ENCODE measurements at regions not wholly inside any gene's neighbourhood (a gene's known extent, or its start where the extent isn't known, plus 50 kb on each side); places are given as distances from the start of the nearest gene placed in this dataset.

DNA sequence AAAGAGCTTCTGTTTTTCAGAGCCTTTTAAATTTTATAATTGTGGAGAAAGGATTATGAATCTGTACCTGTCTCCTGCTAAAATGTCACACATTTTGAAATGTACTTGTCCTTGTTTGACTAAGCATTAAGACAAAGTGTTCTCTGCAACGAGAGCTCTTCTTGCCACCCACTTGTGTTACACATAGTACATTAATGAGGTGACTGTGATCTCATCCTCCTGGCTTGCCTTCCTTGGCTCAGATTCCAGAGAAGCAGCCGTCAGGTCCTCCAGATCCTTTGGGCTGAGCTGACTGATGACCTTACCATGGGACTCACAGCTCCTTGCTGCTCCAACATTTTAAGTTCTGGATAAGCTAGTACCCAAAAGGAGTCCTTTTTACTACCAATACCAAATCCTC, 81.4 kb downstream of the BBS10 start:
- FAIRE-seq: peak; percentile 99
- peak overlapping the region; percentile 46 for H3K4me2 ChIP-seq (ENCODE audit: control insufficient read depth, extremely low read depth, insufficient read depth, low read depth, low read length)

DNA sequence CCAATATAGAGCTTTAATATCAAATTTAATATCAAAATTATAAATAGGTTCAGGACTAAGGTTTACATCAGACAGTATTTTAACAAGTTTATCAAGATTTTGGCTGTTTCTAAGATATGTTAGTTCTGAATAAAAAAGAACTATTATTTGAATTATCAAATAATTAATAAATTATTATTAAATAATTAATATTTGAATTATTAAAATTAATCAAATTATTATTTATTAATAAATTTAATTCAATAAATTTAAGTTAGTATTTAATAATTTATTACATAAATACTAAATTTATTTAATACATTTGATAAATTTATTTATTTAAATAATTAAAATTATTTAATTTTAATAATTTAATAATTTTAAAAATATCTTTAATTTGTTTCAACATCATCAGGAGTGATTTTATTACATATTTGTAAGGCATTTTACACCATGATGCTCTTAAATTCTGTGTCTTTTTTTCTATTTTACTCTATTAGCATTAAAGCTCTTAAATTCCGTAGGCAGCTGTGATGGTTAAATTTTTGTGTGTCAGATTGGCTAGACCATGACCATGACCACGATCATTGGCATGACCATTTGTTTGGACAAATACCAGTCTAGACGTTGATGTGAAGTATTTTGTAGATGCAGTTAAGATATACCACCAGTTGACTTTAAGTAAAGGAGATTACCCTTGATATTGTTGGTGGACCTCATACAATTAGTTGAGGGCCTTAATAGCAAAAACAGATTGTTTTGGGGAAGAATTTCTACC, 82.6 kb downstream of the BBS10 start:
- no peaks in the 10 kb centered on the region for H3K9me1 ChIP-seq (ENCODE audit: control insufficient read depth, extremely low read depth, insufficient read depth, low read length)
- dilution Hi-C loops (cut with MboI; ENCODE audit: extremely low pct_ligation_motif_present, low sequenced_read_pairs): no loop called here
- no peak for TF ChIP-seq EZH2 (IDR thresholded peaks at IDR 0.05; ENCODE audit: low read length)
- TF ChIP-seq, protein P1, sequence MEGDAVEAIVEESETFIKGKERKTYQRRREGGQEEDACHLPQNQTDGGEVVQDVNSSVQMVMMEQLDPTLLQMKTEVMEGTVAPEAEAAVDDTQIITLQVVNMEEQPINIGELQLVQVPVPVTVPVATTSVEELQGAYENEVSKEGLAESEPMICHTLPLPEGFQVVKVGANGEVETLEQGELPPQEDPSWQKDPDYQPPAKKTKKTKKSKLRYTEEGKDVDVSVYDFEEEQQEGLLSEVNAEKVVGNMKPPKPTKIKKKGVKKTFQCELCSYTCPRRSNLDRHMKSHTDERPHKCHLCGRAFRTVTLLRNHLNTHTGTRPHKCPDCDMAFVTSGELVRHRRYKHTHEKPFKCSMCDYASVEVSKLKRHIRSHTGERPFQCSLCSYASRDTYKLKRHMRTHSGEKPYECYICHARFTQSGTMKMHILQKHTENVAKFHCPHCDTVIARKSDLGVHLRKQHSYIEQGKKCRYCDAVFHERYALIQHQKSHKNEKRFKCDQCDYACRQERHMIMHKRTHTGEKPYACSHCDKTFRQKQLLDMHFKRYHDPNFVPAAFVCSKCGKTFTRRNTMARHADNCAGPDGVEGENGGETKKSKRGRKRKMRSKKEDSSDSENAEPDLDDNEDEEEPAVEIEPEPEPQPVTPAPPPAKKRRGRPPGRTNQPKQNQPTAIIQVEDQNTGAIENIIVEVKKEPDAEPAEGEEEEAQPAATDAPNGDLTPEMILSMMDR (optimal IDR thresholded peaks at IDR 0.05 in 1 of 3, IDR thresholded peaks at IDR 0.05 in 1 of 3, conservative IDR thresholded peaks at IDR 0.05 in 1 of 3; ENCODE audit: extremely low read depth in 1 of 3, insufficient read depth in 2 of 3, low read length in 3 of 3): no peak

More for the DNA sequence above, 81.4 kb downstream of the BBS10 start:
- Histone ChIP-seq H3K79me2 (ENCODE audit: control insufficient read depth, insufficient read depth, low read length) (peaks cover 28% of the 10 kb centered on the region), H3K4me1 (ENCODE audit: control insufficient read depth, extremely low read depth, insufficient read depth, low read length) (peaks cover 27% of the 10 kb centered on the region), H3K27ac (ENCODE audit: control insufficient read depth, insufficient read depth, low read length) (no peak overlapping the region), H4K20me1 (ENCODE audit: control insufficient read depth, extremely low read depth, insufficient read depth, low read length) (no peaks in the 10 kb centered on the region), H3K27me3 (ENCODE audit: control insufficient read depth, extremely low read depth, insufficient read depth, low read length) (no peaks in the 10 kb centered on the region), H3K4me3 (ENCODE audit: control insufficient read depth in 2 of 3, extremely low read depth in 1 of 3, insufficient read depth in 2 of 3, low read depth in 1 of 3, low read length in 3 of 3) (no peak overlapping the region), H3K36me3 (ENCODE audit: control insufficient read depth in 2 of 2, extremely low read depth in 1 of 2, insufficient read depth in 2 of 2, low read length in 2 of 2) (peaks cover 0 to 2% of the 10 kb centered on the region in 2 experiments), H3K9ac (ENCODE audit: control insufficient read depth, extremely low read depth, insufficient read depth, low read length) (no peak overlapping the region), H3K9me1 (ENCODE audit: control insufficient read depth, extremely low read depth, insufficient read depth, low read length) (no peaks in the 10 kb centered on the region), H3K9me3 (ENCODE audit: control insufficient read depth, low read depth, low read length) (no peaks in the 10 kb centered on the region), H2AFZ (ENCODE audit: control insufficient read depth, low read length) (no peak overlapping the region)
- dilution Hi-C loops (cut with MboI; ENCODE audit: extremely low pct_ligation_motif_present, low sequenced_read_pairs): no loop called here
- TF ChIP-seq, protein P1 (optimal IDR thresholded peaks at IDR 0.05 in 1 of 3, IDR thresholded peaks at IDR 0.05 in 1 of 3, conservative IDR thresholded peaks at IDR 0.05 in 1 of 3; ENCODE audit: extremely low read depth in 1 of 3, insufficient read depth in 2 of 3, low read length in 3 of 3): no peak
- TF ChIP-seq EZH2 (IDR thresholded peaks at IDR 0.05; ENCODE audit: low read length): no peak
- peak; percentile 72 for DNase-seq (ENCODE audit: low read depth, low spot score)

More for the DNA sequence above, 82.6 kb downstream of the BBS10 start:
- no peak overlapping the region for H3K27ac ChIP-seq (ENCODE audit: control insufficient read depth, insufficient read depth, low read length)
- H3K27me3 ChIP-seq (ENCODE audit: control insufficient read depth, extremely low read depth, insufficient read depth, low read length): no peaks in the 10 kb centered on the region
- H2AFZ ChIP-seq (ENCODE audit: control insufficient read depth, low read length): no peak overlapping the region
- H3K36me3 ChIP-seq (ENCODE audit: control insufficient read depth in 2 of 2, extremely low read depth in 1 of 2, insufficient read depth in 2 of 2, low read length in 2 of 2): no peaks in the 10 kb centered on the region
- H3K79me2 ChIP-seq (ENCODE audit: control insufficient read depth, insufficient read depth, low read length): peaks cover 37% of the 10 kb centered on the region
- no peak overlapping the region for H3K9ac ChIP-seq (ENCODE audit: control insufficient read depth, extremely low read depth, insufficient read depth, low read length)
- peaks cover 2% of the 10 kb centered on the region for H3K9me3 ChIP-seq (ENCODE audit: control insufficient read depth, low read depth, low read length)
- H4K20me1 ChIP-seq (ENCODE audit: control insufficient read depth, extremely low read depth, insufficient read depth, low read length): no peaks in the 10 kb centered on the region
- FAIRE-seq (peak; percentile 17), DNase-seq (ENCODE audit: low read depth, low spot score) (no peak)
- no peak overlapping the region for H3K4me3 ChIP-seq (ENCODE audit: control insufficient read depth in 2 of 3, extremely low read depth in 1 of 3, insufficient read depth in 2 of 3, low read depth in 1 of 3, low read length in 3 of 3)
- H3K4me1 ChIP-seq (ENCODE audit: control insufficient read depth, extremely low read depth, insufficient read depth, low read length): peaks cover 32% of the 10 kb centered on the region
- H3K4me2 ChIP-seq (ENCODE audit: control insufficient read depth, extremely low read depth, insufficient read depth, low read depth, low read length): peak overlapping the region; percentile 30
